ENCODE measurements at regions not wholly inside any gene's neighbourhood (a gene's known extent, or its start where the extent isn't known, plus 50 kb on each side); places are given as distances from the start of the nearest gene placed in this dataset.

DNA sequence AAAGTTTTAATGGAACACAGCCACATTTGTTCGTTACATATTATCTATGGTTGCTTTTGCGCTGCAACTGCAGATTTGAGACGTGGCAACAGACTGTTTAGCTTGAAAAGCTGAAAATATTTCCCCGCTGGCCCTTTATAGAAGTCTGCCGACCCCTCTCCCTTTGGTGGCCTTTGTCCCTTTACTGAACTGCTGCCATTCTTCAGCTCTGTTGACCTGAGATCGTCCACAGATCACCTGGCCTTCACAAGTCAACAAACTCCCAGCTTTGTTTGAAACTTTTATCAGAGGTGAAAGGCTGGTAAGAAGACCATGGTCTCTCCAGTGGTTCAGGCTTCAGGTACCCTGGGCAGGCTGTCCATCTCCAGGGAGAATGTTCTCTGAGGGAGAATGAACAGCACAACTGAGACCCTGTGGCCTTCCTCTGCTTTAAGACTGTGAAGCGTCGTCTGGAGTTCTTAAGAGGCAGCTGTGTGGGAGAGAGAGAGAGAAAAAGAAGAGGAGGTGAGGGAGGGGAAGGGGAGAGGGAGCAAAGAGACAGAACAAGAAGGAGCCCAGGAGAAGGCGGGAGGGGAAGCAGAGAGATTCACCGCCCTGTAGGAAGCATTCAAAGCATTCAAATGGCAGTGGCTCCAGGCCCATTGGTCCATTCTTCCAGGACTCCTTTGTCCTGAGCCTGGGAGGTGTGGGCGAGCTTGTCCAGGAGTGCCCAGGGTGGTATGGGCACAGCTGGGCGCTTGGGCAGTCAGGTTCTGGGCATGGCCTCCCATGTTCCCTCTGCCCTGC, 53.7 kb upstream of the INSYN1 start:
- no peaks in the 10 kb centered on the region for H3K4me1 ChIP-seq (ENCODE audit: control insufficient read depth, extremely low read depth, insufficient read depth, low read length)
- dilution Hi-C loops (cut with MboI; ENCODE audit: extremely low pct_ligation_motif_present, low sequenced_read_pairs): no loop called here
- FAIRE-seq (no peak), DNase-seq (ENCODE audit: low read depth, low spot score) (no peak)
- H3K4me3 ChIP-seq (replicated peaks in 1 of 3; ENCODE audit: insufficient read depth in 1 of 3, low read depth in 1 of 3, low read length in 3 of 3): no peak overlapping the region
- H3K27me3 ChIP-seq (ENCODE audit: control insufficient read depth in 2 of 2, insufficient read depth in 2 of 2, low read length in 2 of 2): peaks cover 0 to 3% of the 10 kb centered on the region in 2 experiments
- H3K36me3 ChIP-seq (ENCODE audit: control insufficient read depth in 2 of 2, extremely low read depth in 1 of 2, insufficient read depth in 2 of 2, low read length in 2 of 2): no peaks in the 10 kb centered on the region
- intact Hi-C loops (cut with micrococcal nuclease): no loop called here
- POLR2A ChIA-PET: no interaction called here
- no peaks in the 10 kb centered on the region for H3K9me3 ChIP-seq (replicated peaks; ENCODE audit: control insufficient read depth, insufficient read depth, low read length)
- H3K79me2 ChIP-seq (ENCODE audit: control insufficient read depth, insufficient read depth, low read length): no peaks in the 10 kb centered on the region
- TF ChIP-seq MYC (IDR thresholded peaks at IDR 0.05; ENCODE audit: low read depth, low read length): no peak
- H3K4me2 ChIP-seq (ENCODE audit: insufficient read depth, low read length): no peak overlapping the region
- no peak overlapping the region for H3K27ac ChIP-seq (ENCODE audit: insufficient read depth, low read depth, low read length)
- H3K9ac ChIP-seq (replicated peaks; ENCODE audit: extremely low read depth, insufficient read depth, low read length): no peak overlapping the region
- no peak overlapping the region for H2AFZ ChIP-seq (ENCODE audit: low read depth, low read length)
- no peaks in the 10 kb centered on the region for H3K9me1 ChIP-seq (replicated peaks; ENCODE audit: control insufficient read depth, extremely low read depth, insufficient read depth, low read length)
- CTCF ChIA-PET: no interaction called here
- no TSS peak for BruUV-seq (replicated peaks)
- no peaks in the 10 kb centered on the region for H4K20me1 ChIP-seq (replicated peaks; ENCODE audit: control insufficient read depth, extremely low read depth, insufficient read depth, low read length)

- intact Hi-C loops (cut with micrococcal nuclease) (no loop called here), dilution Hi-C loops (cut with MboI; ENCODE audit: extremely low pct_ligation_motif_present, low sequenced_read_pairs) (no loop called here)
- FAIRE-seq (no peak), DNase-seq (ENCODE audit: low read depth, low spot score) (no peak)
- CTCF ChIA-PET: no interaction called here
- no TSS peak for BruUV-seq (replicated peaks)
- no peak overlapping the region for H3K9ac ChIP-seq (replicated peaks; ENCODE audit: extremely low read depth, insufficient read depth, low read length)
- POLR2A ChIA-PET: no interaction called here
- no peaks in the 10 kb centered on the region for H3K4me1 ChIP-seq (ENCODE audit: control insufficient read depth, extremely low read depth, insufficient read depth, low read length)
- H4K20me1 ChIP-seq (replicated peaks; ENCODE audit: control insufficient read depth, extremely low read depth, insufficient read depth, low read length): no peaks in the 10 kb centered on the region
- peaks cover 0 to 3% of the 10 kb centered on the region in 2 experiments for H3K27me3 ChIP-seq (ENCODE audit: control insufficient read depth in 2 of 2, insufficient read depth in 2 of 2, low read length in 2 of 2)
- H3K4me2 ChIP-seq (ENCODE audit: insufficient read depth, low read length): no peak overlapping the region
- H2AFZ ChIP-seq (ENCODE audit: low read depth, low read length): no peak overlapping the region
- no peak for TF ChIP-seq FOS (IDR thresholded peaks at IDR 0.05; ENCODE audit: borderline replicate concordance, insufficient read depth, low read length)
- TF ChIP-seq POLR2AphosphoS5 (IDR thresholded peaks at IDR 0.05; ENCODE audit: insufficient read depth, low read depth, low read length): no peak
- TF ChIP-seq MYC (IDR thresholded peaks at IDR 0.05; ENCODE audit: low read depth, low read length): no peak
- no peaks in the 10 kb centered on the region for H3K79me2 ChIP-seq (ENCODE audit: control insufficient read depth, insufficient read depth, low read length)
- H3K36me3 ChIP-seq (ENCODE audit: control insufficient read depth in 2 of 2, extremely low read depth in 1 of 2, insufficient read depth in 2 of 2, low read length in 2 of 2): no peaks in the 10 kb centered on the region
- H3K4me3 ChIP-seq (replicated peaks in 1 of 3; ENCODE audit: insufficient read depth in 1 of 3, low read depth in 1 of 3, low read length in 3 of 3): no peak overlapping the region
- H3K9me3 ChIP-seq (replicated peaks; ENCODE audit: control insufficient read depth, insufficient read depth, low read length): no peaks in the 10 kb centered on the region
- H3K27ac ChIP-seq (ENCODE audit: insufficient read depth, low read depth, low read length): no peak overlapping the region
- no peaks in the 10 kb centered on the region for H3K9me1 ChIP-seq (replicated peaks; ENCODE audit: control insufficient read depth, extremely low read depth, insufficient read depth, low read length)
These were observed 54.7 kb upstream of the INSYN1 start for GRCh38 chr15:73807865-73808264.

All from endothelial cell of umbilical vein (primary cell).